HepG2 (cell line): ENCODE measurements at regions not wholly inside any gene's neighbourhood (a gene's known extent, or its start where the extent isn't known, plus 50 kb on each side); places are given as distances from the start of the nearest gene placed in this dataset.

ENCODE experiments used
- ATAC-seq: fragments of 200-7000 bp; cut with Tn5 transposase; 3 replicates; pipeline ENCODE4 v1.9.1; 2020; ENCODE audit warnings: mild to moderate bottlenecking, moderate library complexity
- BruUV-seq: library from RNA; stranded (reverse); fragments of 400-500 nt; replicated peaks from 2 replicates; lab custom pipeline; 2021; lab: Mats Ljungman, UMichigan
- CTCF ChIA-PET: fragments of 300-600 bp; formaldehyde crosslinking; extraction: SDS; loops from one replicate; lab custom pipeline; 2021; ENCODE audit warnings: low total read pairs, inconsistent platforms, low intra/inter-chr PET ratio; lab: Yijun Ruan, JAX
- POLR2A ChIA-PET: fragments of 350-600 bp; sonication (Branson Sonifier 250); formaldehyde crosslinking; loops from one replicate; lab custom pipeline; 2020; ENCODE audit warnings: antibody characterized with exemption, inconsistent platforms; lab: Yijun Ruan, JAX
- DNase-seq: peaks from one replicate; pipeline ENCODE4 v3.0.0-alpha.2; 2015; ENCODE audit warnings: low spot score
- FAIRE-seq: peaks from 3 replicates; lab custom pipeline; 2011; peaks lifted over from hg19 to GRCh38; lab: Jason Lieb, UNC
- H2AFZ ChIP-seq: one replicate; pipeline ENCODE4 v1.6.1; 2011; ENCODE audit warnings: low read length, inconsistent platforms
- H3K27ac ChIP-seq: fragments of 300-600 bp; 3 replicates; pipeline ENCODE4 v1.8.0; 2011; ENCODE audit warnings: mixed run types, mild to moderate bottlenecking, mixed read lengths, low read length, inconsistent platforms; ENCODE audit not compliant: insufficient read depth; ENCODE audit errors: extremely low read length
- H3K27me3 ChIP-seq, 2 experiments: fragments of 200-600 bp in 1 of 2; 2 replicates in 1 of 2; 3 replicates in 1 of 2; pipeline versions ENCODE4 v1.6.0 to v1.8.0; 2011; ENCODE audit warnings: low read length in 2 of 2, mild to moderate bottlenecking in 2 of 2, moderate library complexity in 2 of 2, inconsistent platforms in 1 of 2; ENCODE audit not compliant: insufficient read depth in 2 of 2, control insufficient read depth in 1 of 2
- H3K36me3 ChIP-seq, 2 experiments: fragments of 200-600 bp in 1 of 2; replicated peaks in 1 of 2; 2 replicates in 1 of 2; 3 replicates in 1 of 2; pipeline versions ENCODE4 v1.5.1 to v1.8.0; 2011; ENCODE audit warnings: low read length in 2 of 2, inconsistent platforms in 1 of 2; ENCODE audit not compliant: insufficient read depth in 2 of 2, control insufficient read depth in 1 of 2
- H3K4me1 ChIP-seq: 2 replicates; pipeline ENCODE4 v1.5.1; 2012; ENCODE audit warnings: low read length, inconsistent platforms; ENCODE audit not compliant: insufficient read depth
- H3K4me2 ChIP-seq: 2 replicates; pipeline ENCODE4 v1.6.0; 2011; ENCODE audit warnings: low read depth, low read length, inconsistent platforms
- H3K4me3 ChIP-seq, 3 experiments: fragments of 200-600 bp in 1 of 3; sonication (generic), shearing (Covaris generic) in 1 of 3; replicated peaks in 1 of 3; 2 replicates each; pipeline ENCODE4 v1.5.1; 2011 to 2016; ENCODE audit warnings: low read length in 3 of 3, inconsistent platforms in 2 of 3, low read depth in 2 of 3, mild to moderate bottlenecking in 2 of 3, control low read depth in 1 of 3, mixed read lengths in 1 of 3; ENCODE audit not compliant: insufficient read depth in 1 of 3
- H3K79me2 ChIP-seq: one replicate; pipeline ENCODE4 v1.6.1; 2011; ENCODE audit warnings: low read length, inconsistent platforms; ENCODE audit not compliant: insufficient read depth
- H3K9ac ChIP-seq: 2 replicates; pipeline ENCODE4 v1.6.0; 2011; ENCODE audit warnings: mild to moderate bottlenecking, low read depth, low read length, inconsistent platforms; ENCODE audit not compliant: insufficient read depth
- H3K9me3 ChIP-seq: 2 replicates; pipeline ENCODE4 v1.5.1; 2012; ENCODE audit warnings: mild to moderate bottlenecking, low read length
- H4K20me1 ChIP-seq: 2 replicates; pipeline ENCODE4 v1.6.0; 2011; ENCODE audit warnings: inconsistent platforms, mild to moderate bottlenecking, low read length, moderate library complexity; ENCODE audit not compliant: insufficient read depth
- HBP1 ChIP-seq: IDR thresholded peaks from 2 replicates; pipeline ENCODE4 v1.6.1; 2016; ENCODE audit warnings: low read depth, control low read depth
- IKZF1 ChIP-seq: fragments of 450-650 bp; IDR thresholded peaks from 2 replicates; pipeline ENCODE4 v1.7.1; 2016
- MXI1 ChIP-seq: IDR thresholded peaks from 3 replicates; pipeline ENCODE4 v1.6.1; 2012; ENCODE audit warnings: low read depth, low read length, inconsistent platforms, borderline replicate concordance
- PPARG ChIP-seq: conservative IDR thresholded peaks from 2 replicates; pipeline ENCODE4 v1.6.1; 2016; ENCODE audit warnings: missing biosample characterization, missing genetic modification reagents
- TAF15 ChIP-seq: fragments of 200-400 bp; formaldehyde crosslinking; IDR thresholded peaks from one replicate; pipeline ENCODE4 v1.6.1; 2018; ENCODE audit warnings: mild to moderate bottlenecking, low read depth, low read length; ENCODE audit not compliant: poor library complexity, severe bottlenecking
- ZNF296 ChIP-seq: sonication (generic); formaldehyde crosslinking; conservative IDR thresholded peaks from 2 replicates; pipeline ENCODE4 v1.5.0; 2020; ENCODE audit warnings: mild to moderate bottlenecking, missing genetic modification reagents
- ZNF451 ChIP-seq: sonication (generic); formaldehyde crosslinking; IDR thresholded peaks from 2 replicates; pipeline ENCODE4 v1.5.0; 2020; ENCODE audit warnings: mild to moderate bottlenecking, missing genetic modification reagents
- ZNF619 ChIP-seq: sonication (generic); formaldehyde crosslinking; IDR thresholded peaks from 2 replicates; pipeline ENCODE4 v1.4.0; 2020; ENCODE audit warnings: mild to moderate bottlenecking, missing genetic modification reagents
- ZNF639 ChIP-seq: conservative IDR thresholded peaks from 2 replicates; pipeline ENCODE4 v1.6.1; 2018; ENCODE audit warnings: missing genetic modification reagents
- WGBS: methylation state at CpG from one replicate; pipeline ENCODE4 v1.1.6; 2017; ENCODE audit warnings: low lambda C conversion rate; 5-methylcytosine and 5-hydroxymethylcytosine counted together
- in situ Hi-C: cut with HindIII; loops from 2 replicates; pipeline ENCODE4 v1.10.0; 2017; ENCODE audit warnings: low pct_unique_long_range_greater_than_20kb; ENCODE audit not compliant: extremely low pct_ligation_motif_present
- intact Hi-C: fragments of 100-400 bp; cut with micrococcal nuclease; formaldehyde crosslinking; loops from one replicate; pipeline ENCODE4 v1.10.0; 2022; ENCODE audit not compliant: unreplicated experiment
- TF ChIP-seq, protein P1 (sequence below): sonication (generic); formaldehyde crosslinking; IDR thresholded peaks from 2 replicates; pipeline ENCODE4 v1.8.0; 2022; ENCODE audit warnings: missing genetic modification reagents, mild to moderate bottlenecking, inconsistent platforms, borderline replicate concordance
- TF ChIP-seq, protein P2 (sequence below): sonication (generic); formaldehyde crosslinking; IDR thresholded peaks from one replicate; pipeline ENCODE4 v1.5.1; 2020; ENCODE audit warnings: mild to moderate bottlenecking, missing genetic modification reagents; ENCODE audit errors: not compliant biosample characterization

- 0% methylated on average over 10 of the region's 10 CpGs for WGBS
- Histone ChIP-seq H3K4me2 (no peak overlapping the region), H3K79me2 (no peaks in the 10 kb centered on the region), H3K36me3 (no peaks in the 10 kb centered on the region), H3K27ac (no peak overlapping the region), H2AFZ (no peak overlapping the region), H4K20me1 (no peaks in the 10 kb centered on the region), H3K4me3 (no peak overlapping the region), H3K9ac (no peak overlapping the region), H3K9me3 (no peaks in the 10 kb centered on the region), H3K4me1 (no peaks in the 10 kb centered on the region), H3K27me3 (peaks cover 0 to 31% of the 10 kb centered on the region in 2 experiments; a peak in 2 of 5 replicates)
- intact Hi-C loops (no loop called here), in situ Hi-C loops (no loop called here)
- ATAC-seq (no peak), DNase-seq (no peak), FAIRE-seq (no peak)
- CTCF ChIA-PET, result no interaction called here
- no TSS peak for BruUV-seq
- TF ChIP-seq ZNF451 (CRISPR knock-in tag), result no peak
- no peak for TF ChIP-seq PPARG
- TF ChIP-seq TAF15, result no peak
- TF ChIP-seq HBP1 (CRISPR knock-in tag), result no peak
- TF ChIP-seq ZNF296 (CRISPR knock-in tag), result no peak
- TF ChIP-seq, protein P1, sequence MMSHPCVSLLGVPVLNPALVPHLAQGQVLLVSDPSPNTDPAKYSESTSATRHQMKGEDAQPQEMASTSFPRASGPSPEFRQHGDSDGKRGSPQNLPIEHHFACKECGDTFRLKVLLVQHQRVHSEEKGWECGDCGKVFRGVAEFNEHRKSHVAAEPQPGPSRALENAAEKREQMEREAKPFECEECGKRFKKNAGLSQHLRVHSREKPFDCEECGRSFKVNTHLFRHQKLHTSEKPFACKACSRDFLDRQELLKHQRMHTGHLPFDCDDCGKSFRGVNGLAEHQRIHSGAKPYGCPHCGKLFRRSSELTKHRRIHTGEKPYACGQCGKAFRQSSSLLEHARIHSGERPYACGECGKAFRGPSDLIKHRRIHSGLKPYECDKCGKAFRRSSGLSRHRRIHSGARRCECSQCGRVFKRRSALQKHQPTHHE (CRISPR knock-in tag), result no peak
- no peak for TF ChIP-seq IKZF1
- no peak for TF ChIP-seq MXI1
- TF ChIP-seq ZNF639 (CRISPR knock-in tag), result no peak
- TF ChIP-seq ZNF619 (CRISPR knock-in tag), result no peak
- TF ChIP-seq, protein P2, sequence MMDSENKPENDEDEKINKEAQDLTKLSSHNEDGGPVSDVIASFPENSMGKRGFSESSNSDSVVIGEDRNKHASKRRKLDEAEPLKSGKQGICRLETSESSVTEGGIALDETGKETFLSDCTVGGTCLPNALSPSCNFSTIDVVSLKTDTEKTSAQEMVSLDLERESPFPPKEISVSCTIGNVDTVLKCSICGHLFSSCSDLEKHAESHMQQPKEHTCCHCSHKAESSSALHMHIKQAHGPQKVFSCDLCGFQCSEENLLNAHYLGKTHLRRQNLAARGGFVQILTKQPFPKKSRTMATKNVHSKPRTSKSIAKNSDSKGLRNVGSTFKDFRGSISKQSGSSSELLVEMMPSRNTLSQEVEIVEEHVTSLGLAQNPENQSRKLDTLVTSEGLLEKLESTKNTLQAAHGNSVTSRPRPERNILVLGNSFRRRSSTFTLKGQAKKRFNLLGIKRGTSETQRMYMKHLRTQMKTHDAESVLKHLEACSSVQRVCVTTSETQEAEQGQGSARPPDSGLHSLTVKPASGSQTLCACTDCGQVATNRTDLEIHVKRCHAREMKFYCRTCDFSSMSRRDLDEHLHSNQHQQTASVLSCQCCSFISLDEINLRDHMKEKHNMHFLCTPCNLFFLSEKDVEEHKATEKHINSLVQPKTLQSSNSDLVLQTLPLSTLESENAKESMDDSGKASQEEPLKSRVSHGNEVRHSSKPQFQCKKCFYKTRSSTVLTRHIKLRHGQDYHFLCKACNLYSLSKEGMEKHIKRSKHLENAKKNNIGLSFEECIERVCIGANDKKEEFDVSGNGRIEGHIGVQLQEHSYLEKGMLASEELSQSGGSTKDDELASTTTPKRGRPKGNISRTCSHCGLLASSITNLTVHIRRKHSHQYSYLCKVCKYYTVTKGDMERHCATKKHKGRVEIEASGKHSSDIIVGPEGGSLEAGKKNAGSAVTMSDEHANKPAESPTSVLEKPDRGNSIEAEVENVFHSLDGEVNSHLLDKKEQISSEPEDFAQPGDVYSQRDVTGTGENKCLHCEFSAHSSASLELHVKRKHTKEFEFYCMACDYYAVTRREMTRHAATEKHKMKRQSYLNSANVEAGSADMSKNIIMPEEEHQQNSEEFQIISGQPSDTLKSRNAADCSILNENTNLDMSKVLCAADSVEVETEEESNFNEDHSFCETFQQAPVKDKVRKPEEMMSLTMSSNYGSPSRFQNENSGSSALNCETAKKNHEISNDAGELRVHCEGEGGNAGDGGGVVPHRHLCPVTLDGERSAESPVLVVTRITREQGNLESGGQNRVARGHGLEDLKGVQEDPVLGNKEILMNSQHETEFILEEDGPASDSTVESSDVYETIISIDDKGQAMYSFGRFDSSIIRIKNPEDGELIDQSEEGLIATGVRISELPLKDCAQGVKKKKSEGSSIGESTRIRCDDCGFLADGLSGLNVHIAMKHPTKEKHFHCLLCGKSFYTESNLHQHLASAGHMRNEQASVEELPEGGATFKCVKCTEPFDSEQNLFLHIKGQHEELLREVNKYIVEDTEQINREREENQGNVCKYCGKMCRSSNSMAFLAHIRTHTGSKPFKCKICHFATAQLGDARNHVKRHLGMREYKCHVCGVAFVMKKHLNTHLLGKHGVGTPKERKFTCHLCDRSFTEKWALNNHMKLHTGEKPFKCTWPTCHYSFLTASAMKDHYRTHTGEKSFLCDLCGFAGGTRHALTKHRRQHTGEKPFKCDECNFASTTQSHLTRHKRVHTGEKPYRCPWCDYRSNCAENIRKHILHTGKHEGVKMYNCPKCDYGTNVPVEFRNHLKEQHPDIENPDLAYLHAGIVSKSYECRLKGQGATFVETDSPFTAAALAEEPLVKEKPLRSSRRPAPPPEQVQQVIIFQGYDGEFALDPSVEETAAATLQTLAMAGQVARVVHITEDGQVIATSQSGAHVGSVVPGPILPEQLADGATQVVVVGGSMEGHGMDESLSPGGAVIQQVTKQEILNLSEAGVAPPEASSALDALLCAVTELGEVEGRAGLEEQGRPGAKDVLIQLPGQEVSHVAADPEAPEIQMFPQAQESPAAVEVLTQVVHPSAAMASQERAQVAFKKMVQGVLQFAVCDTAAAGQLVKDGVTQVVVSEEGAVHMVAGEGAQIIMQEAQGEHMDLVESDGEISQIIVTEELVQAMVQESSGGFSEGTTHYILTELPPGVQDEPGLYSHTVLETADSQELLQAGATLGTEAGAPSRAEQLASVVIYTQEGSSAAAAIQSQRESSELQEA (CRISPR knock-in tag), result no peak
- POLR2A ChIA-PET, result no interaction called here
Observed at GRCh38 chr3:127383656-127384179, 95.9 kb upstream of the PRR20G start.
